Parathyroid adenoma (tissue), 2 donors: ENCODE measurements at regions not wholly inside any gene's neighbourhood (a gene's known extent, or its start where the extent isn't known, plus 50 kb on each side); places are given as distances from the start of the nearest gene placed in this dataset.

Source experiments
- H2AFZ ChIP-seq: fragments of 300-600 bp; sonication (generic); one replicate; pipeline ENCODE4 v1.7.0; 2017; ENCODE audit warnings: antibody characterized with exemption, mild to moderate bottlenecking
- H3K27ac ChIP-seq: fragments of 300-600 bp; sonication (generic); one replicate; pipeline ENCODE4 v1.7.0; 2017
- H3K27me3 ChIP-seq: fragments of 300-600 bp; sonication (generic); one replicate; pipeline ENCODE4 v1.7.0; 2017; ENCODE audit warnings: low read length; ENCODE audit not compliant: control insufficient read depth, insufficient read depth
- H3K36me3 ChIP-seq: fragments of 300-600 bp; sonication (generic); one replicate; pipeline ENCODE4 v1.7.0; 2017; ENCODE audit warnings: low read length; ENCODE audit not compliant: control insufficient read depth, insufficient read depth
- H3K4me1 ChIP-seq: fragments of 300-600 bp; sonication (generic); one replicate; pipeline ENCODE4 v1.7.0; 2017; ENCODE audit warnings: control low read depth
- H3K4me2 ChIP-seq: fragments of 300-600 bp; sonication (generic); one replicate; pipeline ENCODE4 v1.7.0; 2017; ENCODE audit warnings: low read length
- H3K4me3 ChIP-seq: fragments of 300-600 bp; sonication (generic); one replicate; pipeline ENCODE4 v1.7.0; 2017; ENCODE audit warnings: low read depth, low read length
- H3K79me2 ChIP-seq: fragments of 300-600 bp; sonication (generic); one replicate; pipeline ENCODE4 v1.7.0; 2017; ENCODE audit warnings: control low read depth
- H3K9ac ChIP-seq: fragments of 300-600 bp; sonication (generic); one replicate; pipeline ENCODE4 v1.7.0; 2017; ENCODE audit warnings: mild to moderate bottlenecking
- H3K9me3 ChIP-seq: fragments of 300-600 bp; sonication (generic); one replicate; pipeline ENCODE4 v1.7.0; 2017; ENCODE audit warnings: low read length; ENCODE audit not compliant: control insufficient read depth
- TF ChIP-seq, protein P1 (sequence below): fragments of 300-600 bp; sonication (generic); IDR thresholded peaks from one replicate; pipeline ENCODE4 v1.7.0; 2017; ENCODE audit warnings: antibody characterized with exemption, mild to moderate bottlenecking
- donor health status: primary hyperparathyroidism.

DNA sequence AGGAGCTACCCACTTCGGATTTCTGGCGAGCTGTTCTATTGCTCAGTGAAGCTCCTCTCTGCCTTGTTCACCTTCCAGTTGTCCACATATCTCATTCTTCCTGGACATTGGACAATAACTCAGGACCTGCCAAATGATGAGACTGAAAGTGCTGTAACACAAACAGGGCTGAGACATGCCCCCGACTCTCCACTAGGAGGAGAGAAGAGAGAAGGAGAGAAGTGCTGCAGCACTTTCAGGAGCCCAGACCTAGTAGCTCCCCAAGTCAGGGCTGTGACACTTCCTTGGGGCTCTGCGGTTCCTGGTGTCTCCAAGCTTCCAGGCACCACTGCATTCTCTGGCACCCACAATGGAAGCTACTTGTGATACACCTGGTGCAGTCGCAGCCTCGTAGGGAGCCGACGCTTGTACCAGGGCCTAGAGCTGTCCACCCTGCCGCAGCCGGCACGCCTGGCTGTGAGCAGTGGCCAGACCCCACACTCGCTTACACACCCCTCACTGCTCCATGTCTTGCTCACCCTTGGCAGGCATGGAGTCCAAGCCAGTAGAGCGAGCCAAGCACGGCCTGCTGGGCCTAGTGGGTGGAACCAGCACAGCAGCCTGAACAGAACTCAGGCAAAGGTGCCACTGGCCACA, 234.9 kb downstream of the TECRL start:
- Histone ChIP-seq H3K4me1 (no peaks in the 10 kb centered on the region), H3K27ac (no peak overlapping the region), H3K4me2 (no peak overlapping the region), H3K9ac (no peak overlapping the region), H2AFZ (no peak overlapping the region), H3K36me3 (no peaks in the 10 kb centered on the region), H3K9me3 (no peaks in the 10 kb centered on the region), H3K27me3 (no peaks in the 10 kb centered on the region), H3K4me3 (no peak overlapping the region), H3K79me2 (no peaks in the 10 kb centered on the region)
- TF ChIP-seq, protein P1, sequence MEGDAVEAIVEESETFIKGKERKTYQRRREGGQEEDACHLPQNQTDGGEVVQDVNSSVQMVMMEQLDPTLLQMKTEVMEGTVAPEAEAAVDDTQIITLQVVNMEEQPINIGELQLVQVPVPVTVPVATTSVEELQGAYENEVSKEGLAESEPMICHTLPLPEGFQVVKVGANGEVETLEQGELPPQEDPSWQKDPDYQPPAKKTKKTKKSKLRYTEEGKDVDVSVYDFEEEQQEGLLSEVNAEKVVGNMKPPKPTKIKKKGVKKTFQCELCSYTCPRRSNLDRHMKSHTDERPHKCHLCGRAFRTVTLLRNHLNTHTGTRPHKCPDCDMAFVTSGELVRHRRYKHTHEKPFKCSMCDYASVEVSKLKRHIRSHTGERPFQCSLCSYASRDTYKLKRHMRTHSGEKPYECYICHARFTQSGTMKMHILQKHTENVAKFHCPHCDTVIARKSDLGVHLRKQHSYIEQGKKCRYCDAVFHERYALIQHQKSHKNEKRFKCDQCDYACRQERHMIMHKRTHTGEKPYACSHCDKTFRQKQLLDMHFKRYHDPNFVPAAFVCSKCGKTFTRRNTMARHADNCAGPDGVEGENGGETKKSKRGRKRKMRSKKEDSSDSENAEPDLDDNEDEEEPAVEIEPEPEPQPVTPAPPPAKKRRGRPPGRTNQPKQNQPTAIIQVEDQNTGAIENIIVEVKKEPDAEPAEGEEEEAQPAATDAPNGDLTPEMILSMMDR, result no peak

DNA sequence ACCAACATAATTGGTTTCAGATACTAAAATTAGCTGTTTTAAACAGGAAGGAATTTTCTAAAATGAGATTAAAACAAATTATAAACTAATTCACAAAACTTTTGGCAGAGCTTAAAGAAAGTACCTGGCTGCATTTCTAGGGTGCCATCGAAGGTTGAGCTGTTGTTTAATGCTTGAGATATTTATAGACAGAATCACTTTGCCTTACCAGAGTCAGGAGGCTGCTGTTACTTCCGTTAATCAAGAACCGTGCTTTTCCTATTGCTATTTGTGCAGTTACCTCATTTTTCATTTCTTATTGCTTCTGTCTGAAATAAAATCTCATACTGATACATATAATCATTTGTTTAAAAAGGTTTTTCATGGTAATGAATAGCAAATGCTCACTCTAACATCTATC, 242.9 kb downstream of the TECRL start:
- Histone ChIP-seq H3K4me2 (no peak overlapping the region), H2AFZ (no peak overlapping the region), H3K4me3 (no peak overlapping the region), H3K4me1 (no peaks in the 10 kb centered on the region), H3K9ac (no peak overlapping the region), H3K79me2 (no peaks in the 10 kb centered on the region), H3K36me3 (no peaks in the 10 kb centered on the region), H3K9me3 (no peaks in the 10 kb centered on the region), H3K27ac (no peak overlapping the region), H3K27me3 (no peaks in the 10 kb centered on the region)
- TF ChIP-seq, protein P1, result no peak

DNA sequence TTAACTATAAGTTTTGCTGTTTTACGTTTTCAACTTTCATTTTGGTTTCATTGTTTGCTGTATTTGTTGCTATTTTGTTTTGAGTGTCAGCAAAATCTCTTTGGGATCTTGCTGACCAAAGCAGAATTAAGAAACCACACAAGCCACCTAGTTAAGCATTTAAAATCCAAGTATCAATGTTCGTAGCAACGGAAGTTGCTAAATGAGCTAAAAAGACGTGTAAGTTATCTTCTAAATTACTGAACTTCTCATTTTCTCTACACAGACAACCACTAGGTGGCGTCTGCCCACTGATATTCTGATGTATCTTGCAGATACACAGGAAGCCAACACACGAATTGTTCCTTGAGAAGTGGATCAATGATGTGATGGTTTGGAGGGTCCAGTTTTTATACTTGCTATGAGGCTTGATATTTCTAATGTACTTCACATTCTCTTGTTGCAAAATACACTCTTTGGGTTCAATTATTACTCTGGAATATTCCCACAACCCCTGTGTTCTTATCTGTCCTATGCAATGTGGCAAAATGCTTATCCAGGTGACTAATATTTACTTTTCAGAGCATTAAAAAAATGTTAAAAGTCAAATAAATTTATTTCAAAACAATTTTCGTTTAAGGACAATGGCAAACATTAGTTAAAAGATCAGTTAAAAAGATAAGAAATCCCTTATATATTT, 250.5 kb downstream of the TECRL start:
- Histone ChIP-seq H3K79me2 (no peaks in the 10 kb centered on the region), H2AFZ (no peak overlapping the region), H3K4me3 (peak overlapping the region; percentile 43), H3K27ac (no peak overlapping the region), H3K9ac (no peak overlapping the region), H3K9me3 (no peaks in the 10 kb centered on the region), H3K4me1 (no peaks in the 10 kb centered on the region), H3K36me3 (no peaks in the 10 kb centered on the region), H3K27me3 (no peaks in the 10 kb centered on the region), H3K4me2 (peak overlapping the region; percentile 46)
- TF ChIP-seq, protein P1, result no peak

DNA sequence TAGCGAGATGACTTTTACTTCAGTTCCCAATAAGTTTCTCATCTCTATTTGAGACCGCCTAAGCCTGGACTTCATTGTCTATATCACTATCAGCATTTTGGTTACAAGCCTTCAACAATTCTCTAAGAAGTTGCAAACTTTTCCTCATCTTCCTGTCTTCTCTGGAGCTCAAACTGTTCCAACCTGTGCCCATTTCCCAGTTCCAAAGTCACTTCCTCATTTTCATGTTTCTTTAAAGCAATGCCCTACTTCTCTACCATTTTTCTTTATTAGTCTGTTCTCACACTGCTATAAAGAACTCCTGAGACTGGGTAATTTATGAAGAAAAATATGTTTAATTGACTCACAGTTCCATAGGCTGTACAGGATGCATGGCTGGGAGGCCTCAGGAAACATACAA, 251.9 kb downstream of the TECRL start:
- Histone ChIP-seq H3K79me2 (no peaks in the 10 kb centered on the region), H3K4me1 (no peaks in the 10 kb centered on the region), H3K9me3 (no peaks in the 10 kb centered on the region), H3K36me3 (no peaks in the 10 kb centered on the region), H3K27me3 (no peaks in the 10 kb centered on the region), H3K9ac (no peak overlapping the region), H3K4me2 (no peak overlapping the region), H2AFZ (no peak overlapping the region), H3K4me3 (no peak overlapping the region), H3K27ac (no peak overlapping the region)
- TF ChIP-seq, protein P1, result no peak

DNA sequence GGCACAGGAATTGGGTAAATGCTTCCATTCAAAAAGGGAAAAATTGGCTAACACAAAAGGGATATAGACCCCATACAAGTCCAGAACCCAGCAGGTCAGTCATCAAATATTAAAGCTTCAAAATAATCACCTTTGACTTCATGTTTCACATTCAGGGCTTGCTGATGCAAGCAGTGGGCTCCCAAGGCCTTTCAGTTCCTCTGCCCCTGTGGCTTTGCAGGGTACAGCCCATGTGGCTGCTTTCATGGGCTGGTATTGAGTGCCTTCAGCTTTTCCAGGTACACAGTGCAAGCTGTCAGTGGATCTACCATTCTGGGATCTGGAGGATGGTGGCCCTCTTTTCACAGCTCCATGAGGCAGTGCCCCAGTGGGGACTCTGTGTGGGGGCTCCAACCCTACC, 253.0 kb downstream of the TECRL start:
- Histone ChIP-seq H3K36me3 (no peaks in the 10 kb centered on the region), H2AFZ (no peak overlapping the region)

More for the DNA sequence above, 253.0 kb downstream of the TECRL start:
- TF ChIP-seq, protein P1, result no peak
- no peaks in the 10 kb centered on the region for H3K4me1 ChIP-seq
- no peak overlapping the region for H3K4me2 ChIP-seq
- H3K27me3 ChIP-seq, result no peaks in the 10 kb centered on the region
- no peak overlapping the region for H3K27ac ChIP-seq
- no peak overlapping the region for H3K4me3 ChIP-seq
- H3K79me2 ChIP-seq, result no peaks in the 10 kb centered on the region
- no peak overlapping the region for H3K9ac ChIP-seq
- H3K9me3 ChIP-seq, result no peaks in the 10 kb centered on the region
